Neuronal stem cell (in vitro differentiated cells): ENCODE measurements at regions not wholly inside any gene's neighbourhood (a gene's known extent, or its start where the extent isn't known, plus 50 kb on each side); places are given as distances from the start of the nearest gene placed in this dataset.

Source experiments
- DNase-seq: peaks from one replicate; pipeline ENCODE4 v3.0.0-alpha.2; 2013; ENCODE audit warnings: low spot score
- H2AFZ ChIP-seq: one replicate; pipeline ENCODE4 v1.6.1; 2013; ENCODE audit warnings: mild to moderate bottlenecking, low read length, inconsistent platforms
- H2AK5ac ChIP-seq: 2 replicates; pipeline ENCODE4 v1.6.1; 2013; ENCODE audit warnings: low read depth, mild to moderate bottlenecking, inconsistent platforms, low read length, moderate library complexity, mixed read lengths
- H2BK120ac ChIP-seq: 2 replicates; pipeline ENCODE4 v1.6.1; 2013; ENCODE audit warnings: low read depth, mild to moderate bottlenecking, inconsistent platforms, low read length, moderate library complexity, mixed read lengths
- H2BK12ac ChIP-seq: one replicate; pipeline ENCODE4 v1.6.1; 2013; ENCODE audit warnings: low read length, inconsistent platforms
- H2BK15ac ChIP-seq: 2 replicates; pipeline ENCODE4 v1.6.1; 2013; ENCODE audit warnings: mild to moderate bottlenecking, low read length, inconsistent platforms, mixed read lengths
- H2BK5ac ChIP-seq: one replicate; pipeline ENCODE4 v1.6.1; 2013; ENCODE audit warnings: inconsistent platforms, mild to moderate bottlenecking, low read length, moderate library complexity
- H3K14ac ChIP-seq: one replicate; pipeline ENCODE4 v1.6.1; 2013; ENCODE audit warnings: low read length, inconsistent platforms
- H3K18ac ChIP-seq: 2 replicates; pipeline ENCODE4 v1.6.1; 2013; ENCODE audit warnings: low read length, inconsistent platforms
- H3K23ac ChIP-seq: 2 replicates; pipeline ENCODE4 v1.6.1; 2013; ENCODE audit warnings: low read depth, mild to moderate bottlenecking, mixed read lengths, low read length, inconsistent platforms; ENCODE audit not compliant: poor library complexity
- H3K27ac ChIP-seq: replicated peaks from 3 replicates; pipeline ENCODE4 v1.5.1; 2013; ENCODE audit warnings: low read length, inconsistent platforms
- H3K27me3 ChIP-seq, 3 experiments: 2 replicates each; pipeline ENCODE4 v1.6.1; 2013; ENCODE audit warnings: low read length in 3 of 3, mild to moderate bottlenecking in 2 of 3, inconsistent platforms in 1 of 3, low read depth in 1 of 3, mixed read lengths in 1 of 3, moderate library complexity in 1 of 3; ENCODE audit not compliant: control insufficient read depth in 3 of 3, insufficient read depth in 3 of 3
- H3K36me3 ChIP-seq, 2 donors: replicated peaks in 1 of 2; 2 replicates each; pipeline ENCODE4 v1.6.1; 2013; ENCODE audit warnings: low read length in 2 of 2; ENCODE audit not compliant: control insufficient read depth in 2 of 2, insufficient read depth in 2 of 2
- H3K4ac ChIP-seq: 2 replicates; pipeline ENCODE4 v1.6.1; 2013; ENCODE audit warnings: inconsistent platforms, mild to moderate bottlenecking, low read length, moderate library complexity
- H3K4me1 ChIP-seq, 2 donors: 1 replicate in 1 of 2; 2 replicates in 1 of 2; pipeline ENCODE4 v1.6.1; 2013; ENCODE audit warnings: low read length in 2 of 2, low read depth in 1 of 2; ENCODE audit not compliant: control insufficient read depth in 2 of 2, insufficient read depth in 1 of 2
- H3K4me2 ChIP-seq: one replicate; pipeline ENCODE4 v1.6.1; 2013; ENCODE audit warnings: mild to moderate bottlenecking, low read length, inconsistent platforms; ENCODE audit not compliant: insufficient read depth, poor library complexity, severe bottlenecking
- H3K4me3 ChIP-seq, 2 donors: 2 replicates each; pipeline ENCODE4 v1.5.1; 2013; ENCODE audit warnings: low read length in 2 of 2, mild to moderate bottlenecking in 2 of 2, inconsistent platforms in 1 of 2, moderate library complexity in 1 of 2
- H3K79me1 ChIP-seq: one replicate; pipeline ENCODE4 v1.6.1; 2013; ENCODE audit warnings: low read depth, mild to moderate bottlenecking, inconsistent platforms, low read length, moderate library complexity
- H3K9ac ChIP-seq: one replicate; pipeline ENCODE4 v1.6.1; 2013; ENCODE audit warnings: mild to moderate bottlenecking, low read depth, low read length, inconsistent platforms; ENCODE audit not compliant: poor library complexity
- H3K9me3 ChIP-seq, 2 donors: replicated peaks in 1 of 2; 2 replicates each; pipeline versions ENCODE3 to v1.6.1; 2013; ENCODE audit warnings: low read length in 2 of 2, mild to moderate bottlenecking in 2 of 2, inconsistent platforms in 1 of 2, low read depth in 1 of 2, mixed read lengths in 1 of 2, moderate library complexity in 1 of 2; ENCODE audit not compliant: control insufficient read depth in 2 of 2, insufficient read depth in 1 of 2
- H4K8ac ChIP-seq: one replicate; pipeline ENCODE4 v1.6.1; 2013; ENCODE audit warnings: low read depth, mild to moderate bottlenecking, inconsistent platforms, low read length, moderate library complexity
- H4K91ac ChIP-seq: one replicate; pipeline ENCODE4 v1.6.1; 2013; ENCODE audit warnings: low read length, low read depth, mild to moderate bottlenecking, inconsistent platforms; ENCODE audit not compliant: poor library complexity
- WGBS, 2 donors: extraction: QIAGEN DNeasy Blood & Tissue Kit; methylation state at CpG; one replicate each; pipeline ENCODE4 v1.1.7; 2013; ENCODE audit warnings: missing lambda C conversion rate in 2 of 2, mixed read lengths in 1 of 2; ENCODE audit not compliant: insufficient read length in 2 of 2, insufficient replicate concordance in 1 of 2; ENCODE audit errors: extremely low coverage in 2 of 2; 5-methylcytosine and 5-hydroxymethylcytosine counted together

- no peak overlapping the region for H3K27ac ChIP-seq
- H2BK15ac ChIP-seq: no peak overlapping the region
- peak overlapping the region; percentile 57 for H3K18ac ChIP-seq
- H3K27me3 ChIP-seq: peaks cover 0 to 13% (median 11%) of the 10 kb centered on the region in 3 experiments
- H3K4me1 ChIP-seq: no peaks in the 10 kb centered on the region
- peak overlapping the region; percentile 82 for H3K14ac ChIP-seq
- H4K91ac ChIP-seq: no peak overlapping the region
- 100% methylated on average over 2 of the region's 45 CpGs; no CpG with 5 or more reads in 1 of the 2 donors for WGBS, 2 donors
- peak overlapping the region; percentile 68 for H3K23ac ChIP-seq
- H2BK120ac ChIP-seq: no peak overlapping the region
- no peaks in the 10 kb centered on the region for H3K36me3 ChIP-seq
- no peak overlapping the region for H3K4ac ChIP-seq
- peak overlapping the region; percentile 65 for H4K8ac ChIP-seq
- no peaks in the 10 kb centered on the region for H3K79me1 ChIP-seq
- H2AFZ ChIP-seq: no peak overlapping the region
- H2BK5ac ChIP-seq: no peak overlapping the region
- H3K9ac ChIP-seq: peak overlapping the region; percentile 81
- no peak for DNase-seq
- H3K4me3 ChIP-seq: peak overlapping the region in 1 of 2 donors; percentile 7
- no peaks in the 10 kb centered on the region for H3K9me3 ChIP-seq
- H2AK5ac ChIP-seq: no peak overlapping the region
- H3K4me2 ChIP-seq: peak overlapping the region; percentile 57
- H2BK12ac ChIP-seq: no peak overlapping the region
Observed at GRCh38 chr19:34577531-34578101, 96.1 kb downstream of the WTIP start.

- Histone ChIP-seq H3K23ac (peak overlapping the region; percentile 1), H3K4ac (no peak overlapping the region), H4K8ac (no peak overlapping the region), H3K27me3 (peaks cover 0 to 13% (median 11%) of the 10 kb centered on the region in 3 experiments), H4K91ac (no peak overlapping the region), H3K14ac (peak overlapping the region; percentile 38), H2BK120ac (no peak overlapping the region), H3K18ac (peak overlapping the region; percentile 57), H2BK12ac (no peak overlapping the region), H3K9ac (no peak overlapping the region), H3K4me2 (peak overlapping the region; percentile 57), H3K27ac (no peak overlapping the region), H3K9me3 (no peaks in the 10 kb centered on the region), H2BK15ac (no peak overlapping the region), H2BK5ac (no peak overlapping the region), H3K4me3 (peak overlapping the region in 1 of 2 donors; percentile 20), H2AFZ (no peak overlapping the region), H3K36me3 (no peaks in the 10 kb centered on the region), H3K4me1 (no peaks in the 10 kb centered on the region), H3K79me1 (no peaks in the 10 kb centered on the region), H2AK5ac (no peak overlapping the region)
- no CpG with 5 or more reads among the region's 16 CpGs for WGBS, 2 donors
- DNase-seq: no peak
Observed at GRCh38 chr19:34577056-34577455, 95.5 kb downstream of the WTIP start.

- Histone ChIP-seq H3K4me2 (no peak overlapping the region), H3K4me3 (peak overlapping the region in 1 of 2 donors; percentile 30), H2BK5ac (no peak overlapping the region), H3K9me3 (no peaks in the 10 kb centered on the region), H3K4me1 (no peaks in the 10 kb centered on the region), H4K8ac (peak overlapping the region; percentile 17), H4K91ac (no peak overlapping the region), H3K27ac (no peak overlapping the region), H3K4ac (no peak overlapping the region), H2AK5ac (no peak overlapping the region), H3K79me1 (no peaks in the 10 kb centered on the region), H3K27me3 (peaks cover 0 to 13% (median 11%) of the 10 kb centered on the region in 3 experiments), H3K18ac (peak overlapping the region; percentile 11), H3K14ac (peak overlapping the region; percentile 21), H2BK12ac (no peak overlapping the region), H3K9ac (no peak overlapping the region), H2AFZ (no peak overlapping the region), H2BK120ac (no peak overlapping the region), H2BK15ac (no peak overlapping the region), H3K23ac (no peak overlapping the region), H3K36me3 (no peaks in the 10 kb centered on the region)
- WGBS, 2 donors: no CpG with 5 or more reads among the region's 5 CpGs
- DNase-seq: no peak
Observed at GRCh38 chr19:34576292-34576691, 94.7 kb downstream of the WTIP start.

DNA sequence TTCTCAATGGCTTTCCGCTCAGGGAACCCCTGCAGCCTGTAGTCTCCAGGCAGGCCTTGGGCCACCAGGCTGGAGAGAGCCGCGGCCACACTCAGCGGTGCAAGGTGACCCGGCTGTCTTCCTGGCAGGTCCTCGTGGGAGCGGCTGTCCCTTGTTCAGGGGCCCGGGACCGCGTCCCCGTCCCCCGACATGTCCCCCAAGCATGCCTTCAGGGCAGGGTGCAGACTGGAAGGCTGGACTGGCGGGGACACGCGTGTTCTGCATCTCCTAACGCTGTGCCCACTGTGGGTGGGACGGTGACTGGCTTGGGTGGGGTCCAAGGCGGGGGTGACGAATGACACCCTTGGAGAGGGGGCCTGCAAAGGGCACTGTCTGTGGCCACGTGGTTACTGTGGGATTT is 93.6 kb downstream of the WTIP start:
- no peak overlapping the region for H3K4me3 ChIP-seq
- no peak for DNase-seq

More for the DNA sequence above, 93.6 kb downstream of the WTIP start:
- H2AK5ac ChIP-seq: no peak overlapping the region
- H3K14ac ChIP-seq: peak overlapping the region; percentile 31
- H3K4ac ChIP-seq: no peak overlapping the region
- H3K36me3 ChIP-seq: no peaks in the 10 kb centered on the region
- H2BK120ac ChIP-seq: no peak overlapping the region
- H2AFZ ChIP-seq: no peak overlapping the region
- H3K79me1 ChIP-seq: no peaks in the 10 kb centered on the region
- no peak overlapping the region for H2BK15ac ChIP-seq
- no peak overlapping the region for H3K23ac ChIP-seq
- H3K4me2 ChIP-seq: no peak overlapping the region
- H3K27ac ChIP-seq: no peak overlapping the region
- peaks cover 0 to 4% of the 10 kb centered on the region in 2 donors for H3K9me3 ChIP-seq
- no CpG with 5 or more reads among the region's 20 CpGs for WGBS, 2 donors
- H3K18ac ChIP-seq: no peak overlapping the region
- no peaks in the 10 kb centered on the region for H3K4me1 ChIP-seq
- no peak overlapping the region for H4K8ac ChIP-seq
- H3K9ac ChIP-seq: no peak overlapping the region
- H2BK12ac ChIP-seq: no peak overlapping the region
- no peak overlapping the region for H4K91ac ChIP-seq
- peaks cover 0 to 13% (median 11%) of the 10 kb centered on the region in 3 experiments for H3K27me3 ChIP-seq
- no peak overlapping the region for H2BK5ac ChIP-seq
